Amniotic epithelial cell (primary cell): ENCODE measurements at regions not wholly inside any gene's neighbourhood (a gene's known extent, or its start where the extent isn't known, plus 50 kb on each side); places are given as distances from the start of the nearest gene placed in this dataset.
"Not testable (repeated sequence)": the region's sequence is repeated elsewhere in the genome, so short reads cannot be mapped to it uniquely, and the experiment has no call there.

Experiments used
- DNase-seq: peaks from one replicate; pipeline ENCODE4 v3.0.0-alpha.2; 2010; ENCODE audit warnings: low read depth

DNA sequence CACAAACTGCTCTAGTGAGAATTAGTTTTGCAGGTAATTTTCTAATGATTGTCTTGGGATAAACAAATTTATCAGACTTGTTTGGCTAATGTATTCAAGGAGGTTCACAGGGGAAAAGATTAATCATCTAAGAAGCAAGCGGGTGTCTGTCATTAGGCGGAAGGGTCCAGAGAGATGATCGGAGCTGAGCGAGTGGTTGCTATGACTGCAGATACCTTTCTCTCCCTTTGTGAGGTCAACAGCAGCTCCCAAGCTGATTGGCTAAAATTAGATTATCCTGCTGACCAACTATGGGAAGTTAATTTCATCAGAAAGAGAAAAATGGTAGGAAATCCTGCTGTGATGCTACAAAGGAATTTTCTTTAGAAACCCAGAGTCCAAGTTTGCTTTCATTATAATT, 276.0 kb downstream of the SOX2 start:
- no peak for DNase-seq

DNA sequence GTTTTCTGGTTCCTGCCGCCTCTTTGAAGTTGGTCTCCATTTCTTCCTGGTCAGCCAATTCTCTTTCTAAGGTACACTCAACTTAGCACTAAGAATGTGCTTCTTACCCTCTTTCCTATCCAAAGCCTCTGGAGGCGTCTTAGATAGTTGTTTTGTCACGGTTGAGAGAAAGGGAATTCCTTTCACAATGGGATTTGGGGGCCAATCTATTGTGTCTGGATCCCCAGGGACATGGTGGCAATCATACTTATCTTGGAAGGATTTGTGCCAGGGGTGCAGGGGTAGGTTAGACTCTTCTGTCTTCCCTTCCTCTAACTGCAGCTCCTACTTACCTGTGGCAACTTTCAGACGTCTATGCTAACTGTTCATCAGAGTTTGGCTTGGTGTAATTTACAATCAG, 287.1 kb downstream of the SOX2 start:
- DNase-seq = no peak

DNA sequence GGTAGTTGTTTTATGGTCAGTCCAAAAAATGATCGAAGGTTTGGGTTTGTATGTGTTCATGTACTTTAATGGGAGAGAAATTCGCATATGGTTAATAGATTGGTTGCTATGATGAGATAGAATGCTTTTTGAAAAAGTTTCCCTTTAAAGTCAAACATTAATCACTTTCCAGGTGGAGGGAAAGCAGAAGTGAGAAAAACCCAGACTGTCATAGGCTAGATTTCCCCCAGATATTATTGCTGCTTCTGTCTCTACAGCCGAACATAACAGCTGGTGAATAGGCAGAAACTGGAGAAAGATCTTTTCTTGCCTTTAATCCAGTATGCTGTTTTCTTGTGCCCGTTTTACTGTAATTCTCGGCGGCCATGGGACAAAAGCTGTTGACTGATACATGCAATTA, 287.6 kb downstream of the SOX2 start:
- no peak for DNase-seq

DNA sequence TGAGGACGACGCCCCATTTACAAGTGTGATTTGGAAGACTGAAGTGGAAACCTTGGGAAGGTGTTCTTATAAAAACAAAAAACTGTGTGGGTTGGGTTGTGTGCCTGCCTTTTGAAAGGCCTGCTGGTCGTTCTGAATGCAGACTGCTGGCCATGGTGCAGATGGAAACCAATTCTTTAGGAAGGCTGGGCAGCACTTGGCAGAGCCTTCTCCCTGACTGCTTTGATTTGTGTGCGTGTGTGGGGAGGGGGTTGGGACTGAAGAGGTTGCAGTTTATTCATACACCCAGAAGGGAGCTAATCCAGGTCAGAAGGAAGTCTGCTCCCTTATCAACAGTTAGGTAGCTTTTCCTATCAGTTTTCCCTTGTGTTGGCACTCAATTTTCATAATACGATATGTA, 288.7 kb downstream of the SOX2 start:
- DNase-seq = no peak

DNA sequence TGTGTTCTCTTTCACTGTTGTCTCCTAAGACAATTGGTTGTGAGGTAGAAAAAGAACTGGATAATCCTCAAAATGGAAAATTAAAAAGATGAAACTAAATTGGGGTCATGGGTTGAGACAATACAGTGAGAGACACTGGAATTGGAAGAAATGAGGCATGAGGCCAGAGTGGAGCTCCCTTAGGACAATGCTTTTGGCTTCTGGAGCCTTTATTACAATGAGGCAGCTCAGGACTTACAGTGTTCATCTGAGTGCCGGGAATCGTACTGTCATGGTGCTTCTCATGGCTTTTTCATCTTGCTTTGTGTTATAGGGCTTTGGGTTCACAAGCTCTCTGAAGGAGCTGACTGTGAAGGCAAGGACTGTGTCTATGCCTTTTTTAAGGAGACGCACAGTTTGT, 293.5 kb downstream of the SOX2 start:
- DNase-seq = no peak

DNA sequence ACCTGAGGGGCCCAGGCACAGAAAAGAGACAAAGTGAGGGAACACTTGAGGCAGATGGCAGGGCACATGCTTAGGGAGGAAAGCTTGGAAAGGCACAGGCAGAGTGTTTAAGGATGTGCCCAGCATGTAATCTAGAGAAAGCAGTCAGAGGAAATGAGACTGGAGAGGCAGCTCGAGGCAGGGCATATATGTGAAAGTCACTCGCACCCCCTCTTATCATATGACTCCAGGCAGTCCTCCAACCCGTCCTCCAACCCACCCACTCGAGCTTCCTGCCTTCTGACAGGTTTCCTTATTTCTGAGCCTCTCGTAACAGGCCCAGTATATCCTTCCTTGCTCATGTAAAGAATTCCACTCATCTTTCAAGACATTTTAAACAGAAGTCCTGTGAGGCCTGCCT, 294.0 kb downstream of the SOX2 start:
- DNase-seq = no peak

DNA sequence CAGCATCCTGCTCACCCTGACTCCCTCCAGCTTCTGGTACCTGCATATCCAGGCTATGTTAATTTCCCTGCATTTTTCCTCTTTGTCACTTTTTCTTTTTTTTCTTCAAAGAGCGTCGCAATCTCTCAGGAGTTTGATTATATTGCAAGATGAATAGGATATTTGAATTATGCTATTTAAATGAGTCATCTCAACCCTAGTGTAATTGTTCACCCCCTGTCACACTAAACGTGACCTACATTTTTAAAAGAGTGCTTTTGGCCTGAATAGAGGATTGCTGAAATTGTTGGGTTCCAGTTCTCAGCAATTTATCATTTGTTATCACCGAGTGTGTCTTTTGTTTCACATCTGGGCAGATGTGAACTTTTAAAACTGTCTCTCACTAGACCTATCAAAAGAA, 294.7 kb downstream of the SOX2 start:
- DNase-seq = no peak

DNA sequence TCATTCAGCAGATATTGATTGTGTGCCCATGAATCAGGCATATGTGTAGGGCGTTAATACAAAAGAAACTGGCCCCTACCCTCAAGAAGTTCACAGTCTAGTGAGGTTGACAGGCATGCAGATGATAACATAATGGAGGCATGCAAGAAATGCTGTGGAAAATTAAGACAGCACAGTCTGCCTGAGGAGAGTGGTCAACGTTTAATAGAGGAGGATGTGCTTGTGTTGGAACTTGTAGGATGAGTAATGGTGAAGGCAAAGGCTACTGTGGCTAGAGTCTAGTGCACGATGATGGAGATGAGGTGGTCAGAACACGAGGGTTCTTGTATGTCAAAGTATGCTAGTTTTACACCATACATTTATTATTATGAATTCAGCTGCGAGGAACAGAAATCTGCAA, 295.7 kb downstream of the SOX2 start:
- DNase-seq = no peak

DNA sequence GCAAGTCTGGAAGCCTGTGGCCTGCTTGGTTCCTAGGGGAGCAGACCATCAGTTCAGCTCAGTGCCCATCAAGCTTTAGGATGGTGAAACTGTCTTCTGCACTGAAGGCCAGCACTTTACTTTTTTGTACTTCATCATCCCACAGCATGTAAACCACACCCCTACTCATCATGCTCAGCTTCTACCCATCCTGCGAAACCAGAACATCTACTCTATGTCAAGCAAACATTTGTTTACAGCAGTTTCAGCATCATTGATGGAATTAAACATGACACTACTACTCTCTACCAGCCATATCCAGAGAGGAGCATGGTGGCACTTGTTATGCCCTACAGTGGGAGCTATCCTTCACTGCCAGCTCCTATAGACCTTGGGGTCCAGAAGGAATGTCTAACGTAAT, 306.6 kb downstream of the SOX2 start:
- no peak for DNase-seq

DNA sequence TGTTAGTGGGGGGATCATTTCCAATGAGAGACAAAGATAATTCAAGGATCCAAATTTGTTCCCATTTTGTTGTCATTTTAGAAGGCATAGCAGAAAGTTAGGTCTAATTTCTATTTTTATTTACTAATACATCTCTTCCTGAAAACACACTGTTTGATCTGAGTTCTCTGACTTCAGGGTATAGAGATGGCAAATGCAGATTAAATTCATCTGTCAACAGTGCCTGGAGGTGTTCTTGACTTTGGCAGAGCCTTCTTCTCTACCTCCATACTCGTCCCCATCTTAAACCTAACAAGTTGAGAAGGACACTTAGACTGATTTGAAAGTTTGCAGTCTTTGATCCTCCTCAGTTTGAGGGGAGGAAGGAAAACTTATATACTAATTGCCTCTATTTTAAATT, 308.2 kb downstream of the SOX2 start:
- DNase-seq = no peak

DNA sequence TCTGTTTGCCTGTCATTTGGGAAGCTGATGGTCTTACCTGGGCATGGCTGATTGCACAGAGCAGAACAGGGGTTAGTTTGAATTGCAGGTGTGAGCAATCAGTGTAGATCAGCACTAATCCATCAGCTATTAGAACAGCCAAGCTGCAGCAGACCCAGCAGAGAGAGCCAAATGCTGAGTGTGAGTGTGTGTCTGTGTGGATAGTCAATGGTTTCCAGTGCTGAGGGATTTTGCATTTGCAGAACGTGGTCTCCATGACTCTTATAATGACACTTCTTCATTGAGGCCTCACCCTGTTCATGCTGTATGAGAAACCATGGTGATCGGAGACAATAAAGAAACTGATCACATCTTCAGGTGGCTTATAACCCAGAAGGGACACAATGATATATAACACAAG, 312.1 kb downstream of the SOX2 start:
- DNase-seq = no peak

DNA sequence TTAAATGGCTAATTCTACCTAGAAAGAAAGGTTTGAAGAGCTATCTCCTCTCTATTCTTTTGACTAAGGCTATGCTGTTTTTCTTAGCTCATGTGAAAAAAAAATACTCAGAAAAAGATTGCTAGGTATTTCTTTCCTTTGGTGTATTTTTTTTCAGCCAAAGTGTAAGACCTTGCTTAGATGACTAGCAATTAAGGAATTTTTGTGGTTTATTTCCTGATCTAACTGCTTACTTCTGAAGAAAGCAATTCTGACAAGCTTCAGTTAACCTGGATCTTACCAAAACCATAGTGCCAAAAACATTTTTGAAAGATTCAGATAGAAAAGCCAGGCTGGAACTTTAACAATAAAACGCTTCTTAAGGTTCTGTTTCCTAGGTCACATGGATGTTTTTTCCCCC, 315.6 kb downstream of the SOX2 start:
- DNase-seq = no peak

DNA sequence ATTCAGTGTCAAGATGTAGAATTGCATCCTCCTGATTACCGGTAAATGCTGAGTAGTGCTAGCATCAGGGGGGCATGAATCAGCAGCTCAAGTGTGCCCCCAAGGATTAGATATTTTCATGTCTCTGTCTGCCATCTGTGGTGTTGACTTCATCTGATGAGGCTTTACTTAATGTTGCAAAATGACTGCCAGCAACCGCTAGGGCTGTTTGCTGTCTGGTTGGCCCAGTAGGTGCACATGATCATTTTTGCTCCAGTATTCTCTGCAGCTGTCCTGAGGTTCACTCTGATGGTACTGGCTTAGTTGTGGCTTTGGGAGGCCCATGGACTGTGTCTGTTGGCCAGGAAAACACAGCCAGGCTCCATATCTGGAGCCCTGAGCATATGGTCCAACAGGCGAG, 316.4 kb downstream of the SOX2 start:
- DNase-seq = no peak

DNA sequence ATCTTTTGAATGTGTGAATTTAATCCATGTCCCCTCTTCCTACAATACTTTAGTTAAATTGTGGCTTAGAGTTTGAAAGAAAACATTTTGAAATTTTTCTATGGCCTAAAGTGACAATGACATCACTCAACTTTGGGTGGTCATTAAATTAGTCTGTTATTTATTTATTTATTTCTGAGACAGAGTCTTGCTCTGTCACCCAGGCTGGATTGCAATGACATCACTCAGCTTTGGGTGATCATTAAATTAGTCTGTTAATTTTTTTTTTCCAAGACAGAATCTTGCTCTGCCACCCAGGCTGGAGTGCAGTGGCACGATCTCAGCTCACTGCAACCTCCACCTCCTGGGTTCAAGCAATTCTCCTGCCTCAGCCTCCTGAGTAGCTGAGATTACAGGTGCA, 322.5 kb downstream of the SOX2 start:
- DNase-seq = not testable (repeated sequence)

DNA sequence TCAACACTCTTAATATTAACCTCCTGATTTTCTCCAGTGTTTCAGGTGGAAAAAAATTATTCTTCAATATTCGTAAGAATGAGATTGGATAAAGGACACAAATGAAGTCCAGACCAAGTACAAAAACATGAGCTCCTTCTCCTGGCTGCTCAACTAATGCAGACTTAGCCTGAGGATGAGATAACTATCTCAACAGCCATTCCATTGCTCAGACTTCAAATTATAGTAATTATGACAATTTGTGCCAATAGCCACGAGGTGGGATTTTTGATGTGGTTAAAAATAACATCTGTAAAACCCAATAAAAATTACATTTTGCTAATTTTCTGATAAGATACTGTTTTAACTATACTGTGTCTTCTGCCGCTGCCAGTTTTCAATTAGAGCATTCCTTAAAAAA, 323.6 kb downstream of the SOX2 start:
- DNase-seq = no peak

DNA sequence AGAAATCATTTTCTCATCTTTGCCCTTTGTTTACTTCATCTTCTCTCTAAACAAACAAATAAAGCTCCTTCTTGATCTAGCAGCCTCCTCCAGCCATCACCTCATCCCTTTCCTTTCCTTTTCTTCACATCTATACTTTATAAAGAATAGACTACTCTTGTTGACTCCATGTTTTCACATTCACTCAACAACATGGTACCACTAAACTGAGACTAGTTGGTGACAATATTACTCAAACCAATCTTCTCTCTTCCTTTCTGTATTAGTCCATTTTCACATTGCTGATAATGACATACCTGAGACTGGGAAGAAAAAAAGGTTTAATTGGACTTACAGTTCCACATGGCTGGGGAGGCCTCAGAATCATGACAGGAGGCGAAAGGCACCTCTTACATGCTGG, 324.7 kb downstream of the SOX2 start:
- no peak for DNase-seq

DNA sequence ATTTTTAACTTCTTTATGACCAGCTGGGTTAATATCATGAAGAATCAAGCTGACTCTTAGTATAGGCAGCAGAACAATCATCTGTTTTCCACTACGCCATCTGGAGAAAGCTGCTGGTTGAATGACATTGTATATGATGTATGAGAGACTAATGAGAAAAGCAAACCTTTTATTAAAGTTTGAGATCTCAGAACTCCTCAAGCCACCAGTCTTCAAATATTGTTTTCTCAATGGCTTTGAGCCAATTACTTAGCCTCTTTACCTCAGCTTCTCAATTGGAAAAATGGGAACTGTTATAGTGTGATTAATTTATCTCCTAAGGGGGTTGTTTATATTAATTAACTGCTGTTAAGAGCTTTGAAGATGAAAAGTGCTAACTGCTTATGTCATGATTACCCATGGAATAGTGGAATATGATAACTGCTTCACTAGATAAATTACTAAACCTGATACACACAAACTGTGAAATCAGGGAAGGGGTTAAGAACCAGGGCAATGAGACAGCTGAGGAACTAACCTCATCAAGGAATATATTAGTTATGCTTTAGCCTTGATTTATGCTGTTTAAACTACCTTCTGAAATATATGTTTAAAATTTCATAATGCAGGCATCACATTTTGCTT, 330.1 kb downstream of the SOX2 start:
- DNase-seq = no peak

DNA sequence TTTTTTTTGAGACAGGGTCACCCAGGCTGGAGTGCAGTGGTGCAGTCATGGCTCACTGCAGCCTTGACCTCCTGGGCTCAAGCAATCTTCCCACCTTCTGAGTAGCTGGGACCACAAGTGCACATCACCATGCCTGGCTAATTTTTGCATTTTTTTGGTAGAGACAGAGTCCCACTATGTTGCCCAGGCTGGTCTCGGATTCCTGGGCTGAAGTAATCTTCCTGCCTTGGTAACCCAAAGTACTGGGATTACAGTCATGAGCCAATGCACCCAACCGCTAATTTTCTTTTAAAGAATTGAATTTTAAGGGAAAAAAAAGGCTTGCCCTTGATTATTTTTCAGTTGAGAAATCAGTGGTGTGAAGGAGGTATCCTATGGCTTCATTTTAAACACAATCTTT, 334.0 kb downstream of the SOX2 start:
- no peak for DNase-seq

DNA sequence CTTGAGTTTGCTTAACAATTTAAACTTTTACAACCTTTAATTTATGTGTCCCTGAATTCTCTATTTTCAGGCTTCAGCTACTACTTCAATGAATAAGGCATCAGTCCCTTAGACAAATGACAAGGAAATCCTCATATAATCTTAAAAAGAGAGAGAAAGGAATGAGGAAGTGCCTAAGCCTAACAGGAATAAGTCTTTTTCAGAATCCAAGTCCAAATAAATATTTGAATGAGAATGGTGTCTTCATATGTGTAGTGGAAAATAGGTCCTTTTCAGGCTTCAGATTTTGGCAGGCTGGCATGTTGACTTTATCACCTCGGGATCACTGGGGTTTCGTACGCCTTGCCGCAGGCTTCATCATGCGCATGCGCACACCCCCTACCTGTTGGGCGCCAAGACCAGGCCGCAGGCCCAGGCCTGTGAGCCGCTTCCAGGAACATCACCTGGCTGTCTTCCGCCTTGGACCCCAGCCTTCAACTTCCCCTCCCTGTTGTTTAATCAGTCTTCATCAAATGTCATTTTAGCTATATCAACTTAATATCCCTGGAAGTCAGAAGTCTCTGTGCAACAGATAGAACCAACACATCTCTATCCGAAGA, 334.5 kb downstream of the SOX2 start:
- DNase-seq = no peak

DNA sequence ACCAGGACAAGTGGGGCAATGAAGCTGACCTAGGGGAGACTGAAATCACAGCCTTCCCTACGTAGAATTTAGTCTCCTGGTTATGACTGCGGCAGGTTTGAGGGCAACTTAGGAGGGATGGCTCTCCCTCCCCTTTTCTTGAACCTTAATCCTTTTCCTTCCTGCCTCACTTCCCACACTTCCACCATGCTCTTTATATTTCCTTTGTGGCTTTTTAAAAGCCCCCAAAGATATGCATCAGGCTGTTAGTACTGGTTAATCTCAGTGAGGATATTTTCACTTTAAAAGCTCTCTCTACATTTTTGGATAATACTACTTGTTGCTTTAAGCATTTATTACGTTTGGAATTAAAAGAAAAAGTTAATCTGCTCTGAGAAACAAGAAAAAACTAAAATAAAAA, 339.2 kb downstream of the SOX2 start:
- DNase-seq = no peak

DNA sequence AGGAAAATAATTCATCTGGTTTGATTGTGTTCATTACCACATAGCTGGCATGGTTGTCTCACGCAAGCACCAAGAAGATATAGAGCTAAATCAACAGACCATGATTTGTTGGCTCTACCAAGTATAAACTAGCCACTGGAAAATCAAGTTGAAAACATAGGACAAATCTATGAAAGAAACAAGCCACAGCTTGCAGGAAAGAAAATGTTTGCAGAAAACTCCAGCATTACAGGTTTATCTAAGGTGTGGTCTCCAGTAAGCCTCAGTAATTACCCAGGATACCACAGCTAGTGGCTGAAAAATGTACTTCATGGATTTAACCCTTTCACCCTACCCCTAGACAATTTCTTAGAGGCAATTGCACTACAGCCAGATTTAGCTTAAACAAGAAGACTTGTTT, 340.6 kb downstream of the SOX2 start:
- DNase-seq = no peak

DNA sequence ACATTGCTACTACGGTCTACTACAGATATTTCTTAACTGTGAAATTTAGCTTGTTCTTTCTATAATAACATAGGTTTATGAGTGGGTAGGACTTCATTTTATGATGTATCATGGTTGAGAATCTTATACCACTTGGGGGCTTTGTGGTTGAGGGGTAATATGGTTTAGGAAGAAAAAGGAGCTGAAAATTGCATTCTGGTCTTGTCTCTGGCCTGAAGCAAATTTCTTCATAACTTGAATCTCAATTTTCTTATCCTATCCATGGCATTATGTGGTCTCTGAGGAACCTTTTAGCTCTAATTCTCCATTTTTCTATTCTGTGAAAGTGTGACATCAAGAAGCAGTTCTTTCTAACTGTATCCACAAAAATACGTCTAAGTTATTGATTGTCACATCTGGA, 341.0 kb downstream of the SOX2 start:
- DNase-seq = no peak

DNA sequence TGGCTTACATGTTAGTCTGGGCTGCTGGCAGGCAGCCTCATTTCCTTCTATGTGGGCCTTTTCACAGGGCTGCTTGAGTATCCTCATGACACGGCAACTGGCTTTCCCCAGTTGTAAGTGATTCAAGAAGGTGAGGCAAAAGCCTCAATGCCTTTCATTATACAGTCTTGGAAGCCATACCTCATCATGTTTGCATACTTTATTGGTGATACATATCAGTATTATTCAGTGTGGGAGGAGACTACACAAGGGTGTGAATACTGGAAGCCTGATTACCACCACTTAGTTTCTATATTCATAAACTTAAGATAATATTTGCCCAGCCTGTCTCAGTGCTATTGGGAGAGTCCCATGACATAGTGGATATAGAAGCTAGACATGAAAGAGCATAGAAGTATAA, 346.8 kb downstream of the SOX2 start:
- DNase-seq = no peak

DNA sequence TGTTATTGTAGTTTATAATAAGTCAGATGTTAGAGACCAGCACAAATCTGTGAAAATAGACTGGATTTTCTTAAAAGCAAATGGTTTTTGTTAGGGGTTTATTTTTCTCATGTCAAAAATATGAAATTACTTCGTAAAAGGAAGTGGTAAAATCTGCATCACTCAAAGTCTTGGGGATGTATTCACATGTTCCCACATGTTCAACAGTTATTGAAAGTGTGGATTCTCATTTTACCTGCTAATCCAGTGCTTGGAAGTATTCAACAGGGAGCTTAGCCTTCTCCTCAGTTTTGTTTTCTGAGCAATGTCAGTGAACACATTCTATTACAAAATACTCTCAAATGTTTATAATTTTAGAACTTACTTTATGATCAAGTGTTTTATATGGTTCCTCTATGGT, 352.0 kb downstream of the SOX2 start:
- no peak for DNase-seq

DNA sequence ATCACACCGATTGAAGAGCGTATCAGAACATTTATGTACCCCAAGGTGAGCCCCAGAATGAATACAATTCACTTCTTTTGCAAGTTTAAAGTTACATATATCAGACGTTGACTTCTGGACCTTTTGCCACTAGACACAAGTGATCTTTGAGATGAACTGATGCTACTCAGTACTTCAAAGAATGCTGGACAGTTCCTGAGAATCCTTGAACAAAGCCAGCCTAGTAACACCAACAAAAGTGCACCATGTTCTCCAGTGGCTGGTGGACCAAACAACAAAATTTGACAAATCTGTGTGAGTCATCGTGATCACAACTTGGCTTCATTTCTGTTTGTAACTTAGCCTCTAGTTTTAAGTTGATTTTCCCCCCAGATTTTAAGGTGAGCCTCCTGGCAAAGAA, 355.7 kb downstream of the SOX2 start:
- DNase-seq = no peak
